GM23338 (cell line): ENCODE measurements at regions not wholly inside any gene's neighbourhood (a gene's known extent, or its start where the extent isn't known, plus 50 kb on each side); places are given as distances from the start of the nearest gene placed in this dataset.

Source experiments
- ATAC-seq: fragments of 200-7000 bp; cut with Tn5 transposase; 3 replicates; pipeline ENCODE4 v1.9.1; 2020
- DNase-seq: peaks from one replicate; pipeline ENCODE4 v3.0.0-alpha.2; 2015; ENCODE audit warnings: low spot score
- H2AFZ ChIP-seq: fragments of 200-600 bp; sonication (generic); 2 replicates; pipeline ENCODE4 v1.8.0; 2016; ENCODE audit warnings: antibody characterized with exemption, mild to moderate bottlenecking, moderate library complexity
- H3F3A ChIP-seq: fragments of 200-600 bp; sonication (generic); replicated peaks from 2 replicates; pipeline ENCODE4 v1.8.0; 2017; ENCODE audit warnings: antibody characterized with exemption, mixed run types, low read depth
- H3K27ac ChIP-seq: fragments of 200-600 bp; sonication (generic); 2 replicates; pipeline ENCODE4 v1.6.1; 2016; ENCODE audit warnings: low read depth
- H3K27me3 ChIP-seq: fragments of 200-600 bp; sonication (generic); 2 replicates; pipeline ENCODE4 v1.8.0; 2016; ENCODE audit warnings: mild to moderate bottlenecking, mixed run types, moderate library complexity; ENCODE audit not compliant: insufficient read depth
- H3K36me3 ChIP-seq: fragments of 200-600 bp; sonication (generic); 2 replicates; pipeline ENCODE4 v1.8.0; 2016; ENCODE audit warnings: mild to moderate bottlenecking; ENCODE audit not compliant: insufficient read depth
- H3K4me1 ChIP-seq: fragments of 200-600 bp; sonication (generic); 2 replicates; pipeline ENCODE4 v1.8.0; 2016; ENCODE audit warnings: mild to moderate bottlenecking, moderate library complexity; ENCODE audit not compliant: insufficient read depth
- H3K4me2 ChIP-seq: fragments of 200-600 bp; sonication (generic); 2 replicates; pipeline ENCODE4 v1.7.1; 2017; ENCODE audit warnings: mixed run types
- H3K4me3 ChIP-seq: fragments of 200-600 bp; sonication (generic); 2 replicates; pipeline ENCODE4 v1.6.1; 2016; ENCODE audit warnings: mixed run types
- H3K79me2 ChIP-seq: fragments of 200-600 bp; sonication (generic); replicated peaks from 2 replicates; pipeline ENCODE4 v1.8.0; 2017; ENCODE audit warnings: mild to moderate bottlenecking; ENCODE audit not compliant: insufficient read depth
- H3K9me2 ChIP-seq: fragments of 200-600 bp; sonication (generic); 2 replicates; pipeline ENCODE4 v1.8.0; 2017; ENCODE audit not compliant: insufficient read depth
- H4K20me1 ChIP-seq: fragments of 200-600 bp; sonication (generic); replicated peaks from 2 replicates; pipeline ENCODE4 v1.8.0; 2017; ENCODE audit warnings: mild to moderate bottlenecking; ENCODE audit not compliant: insufficient read depth
- H3K27ac Mint-ChIP-seq: 2 replicates; pipeline ENCODE4 v1.8.0; 2020; ENCODE audit warnings: inconsistent platforms, mild to moderate bottlenecking, moderate library complexity, mixed read lengths
- H3K27me3 Mint-ChIP-seq: 3 replicates; pipeline ENCODE4 v1.8.0; 2022; ENCODE audit warnings: low read depth, mild to moderate bottlenecking, moderate library complexity, mixed read lengths, inconsistent platforms; ENCODE audit not compliant: insufficient read depth, poor library complexity
- H3K36me3 Mint-ChIP-seq: 3 replicates; pipeline ENCODE4 v1.8.0; 2021; ENCODE audit warnings: low read depth, mild to moderate bottlenecking, inconsistent platforms, moderate library complexity, mixed read lengths
- H3K4me1 Mint-ChIP-seq: 3 replicates; pipeline ENCODE4 v1.8.0; 2020; ENCODE audit warnings: mild to moderate bottlenecking, inconsistent platforms, mixed read lengths
- H3K4me3 Mint-ChIP-seq: 3 replicates; pipeline ENCODE4 v1.8.0; 2021; ENCODE audit warnings: moderate library complexity, mild to moderate bottlenecking, inconsistent platforms, mixed read lengths
- H3K9me3 Mint-ChIP-seq: 3 replicates; pipeline ENCODE4 v1.8.0; 2020; ENCODE audit warnings: moderate library complexity, mild to moderate bottlenecking, inconsistent platforms, mixed read lengths
- CREB1 ChIP-seq: fragments of 250-450 bp; sonication (Bioruptor Pico); IDR thresholded peaks from 2 replicates; pipeline ENCODE4 v1.5.0; 2020; ENCODE audit warnings: low read depth, mild to moderate bottlenecking, moderate library complexity
- EZH2 ChIP-seq: fragments of 200-600 bp; sonication (generic); IDR thresholded peaks from one replicate; pipeline ENCODE4 v1.8.0; 2017; ENCODE audit warnings: antibody characterized with exemption, mild to moderate bottlenecking, low read depth; ENCODE audit not compliant: unreplicated experiment
- EZH2phosphoT487 ChIP-seq: fragments of 200-600 bp; sonication (generic); IDR thresholded peaks from one replicate; pipeline ENCODE4 v1.8.1; 2018; ENCODE audit warnings: antibody characterized with exemption; ENCODE audit not compliant: unreplicated experiment
- JUNB ChIP-seq: IDR thresholded peaks from one replicate; pipeline ENCODE4 v1.6.1; 2016; ENCODE audit warnings: antibody characterized with exemption; ENCODE audit not compliant: unreplicated experiment
- NANOG ChIP-seq: IDR thresholded peaks from 2 replicates; pipeline ENCODE4 v1.6.1; 2016; ENCODE audit warnings: antibody characterized with exemption, borderline replicate concordance
- POLR2AphosphoS5 ChIP-seq: IDR thresholded peaks from 2 replicates; pipeline ENCODE4 v1.6.1; 2016; ENCODE audit warnings: antibody characterized with exemption, low read depth
- STAT1 ChIP-seq: IDR thresholded peaks from one replicate; pipeline ENCODE4 v1.6.1; 2016; ENCODE audit warnings: antibody characterized with exemption; ENCODE audit not compliant: unreplicated experiment
- ZNF114 ChIP-seq: fragments of 250-450 bp; sonication (Bioruptor Pico); IDR thresholded peaks from 2 replicates; pipeline ENCODE4 v1.5.0; 2020; ENCODE audit warnings: mild to moderate bottlenecking, moderate library complexity
- ZNF331 ChIP-seq: fragments of 250-450 bp; sonication (Bioruptor Pico); IDR thresholded peaks from 2 replicates; pipeline ENCODE4 v1.5.0; 2020; ENCODE audit warnings: low read depth, mild to moderate bottlenecking, moderate library complexity
- TF ChIP-seq, protein P1 (sequence below): fragments of 250-450 bp; sonication (Bioruptor Pico); IDR thresholded peaks from 2 replicates; pipeline ENCODE4 v1.5.0; 2020; ENCODE audit warnings: mild to moderate bottlenecking, moderate library complexity
- TF ChIP-seq, protein P2 (sequence below): IDR thresholded peaks from one replicate; pipeline ENCODE4 v1.6.1; 2018; ENCODE audit warnings: antibody characterized with exemption; ENCODE audit not compliant: unreplicated experiment
- TF ChIP-seq, protein P3 (sequence below), 2 experiments: fragments of 200-600 bp in 1 of 2; sonication (generic) in 1 of 2; conservative IDR thresholded peaks; 2 replicates each; pipeline versions ENCODE4 v1.5.1 to v1.6.1; 2016 to 2017; ENCODE audit warnings: antibody characterized with exemption in 2 of 2, low read depth in 2 of 2, mild to moderate bottlenecking in 2 of 2, moderate library complexity in 1 of 2
- TF ChIP-seq, protein P4 (sequence below): IDR thresholded peaks from 2 replicates; pipeline ENCODE4 v1.6.1; 2016; ENCODE audit warnings: antibody characterized with exemption

DNA sequence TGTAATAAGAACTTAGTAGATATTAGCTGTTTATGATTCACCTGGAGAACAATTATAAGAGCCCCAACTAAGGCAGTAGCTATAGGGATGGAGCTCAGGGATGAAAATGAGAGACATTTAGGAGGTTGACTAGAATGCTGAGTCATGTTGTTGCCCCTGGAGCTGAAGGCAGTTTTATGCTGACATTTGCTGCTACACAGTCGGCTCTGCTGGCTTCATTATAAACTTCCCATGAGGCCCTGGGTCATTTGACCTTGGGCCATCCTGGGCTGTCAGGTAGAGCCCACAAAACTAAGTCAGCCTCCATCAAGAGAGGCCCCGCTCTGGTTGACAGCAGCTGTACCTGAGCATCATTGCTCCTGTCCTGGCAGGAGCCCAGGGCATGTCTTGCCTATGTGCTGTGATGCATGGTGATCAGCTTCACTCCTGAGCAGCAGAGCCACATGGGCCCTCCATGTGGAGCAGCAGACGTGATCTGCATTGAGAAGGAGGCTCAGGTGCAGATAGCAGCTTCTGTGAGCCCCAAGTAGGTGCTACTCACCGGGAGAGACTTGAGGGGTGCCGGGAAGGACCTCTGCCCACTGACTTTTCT, 112.4 kb downstream of the TBX19 start:
- Histone ChIP-seq H3K36me3 (no peaks in the 10 kb centered on the region), H3K79me2 (no peaks in the 10 kb centered on the region), H3K4me2 (no peak overlapping the region), H3K27me3 (no peaks in the 10 kb centered on the region), H4K20me1 (no peaks in the 10 kb centered on the region), H2AFZ (0 out of 2 replicates have a peak overlapping the region, but pooled peaks have one; percentile 47), H3K4me3 (no peak overlapping the region), H3F3A (no peaks in the 10 kb centered on the region), H3K27ac (no peak overlapping the region), H3K4me1 (peaks cover 13% of the 10 kb centered on the region), H3K9me2 (no peaks in the 10 kb centered on the region)
- Mint-ChIP-seq H3K9me3 (no peaks in the 10 kb centered on the region), H3K4me3 (no peak overlapping the region), H3K4me1 (peaks cover 22% of the 10 kb centered on the region), H3K27ac (no peak overlapping the region), H3K27me3 (peaks cover 2% of the 10 kb centered on the region), H3K36me3 (no peaks in the 10 kb centered on the region)
- DNase-seq (no peak), ATAC-seq (no peak)
- TF ChIP-seq, protein P1, sequence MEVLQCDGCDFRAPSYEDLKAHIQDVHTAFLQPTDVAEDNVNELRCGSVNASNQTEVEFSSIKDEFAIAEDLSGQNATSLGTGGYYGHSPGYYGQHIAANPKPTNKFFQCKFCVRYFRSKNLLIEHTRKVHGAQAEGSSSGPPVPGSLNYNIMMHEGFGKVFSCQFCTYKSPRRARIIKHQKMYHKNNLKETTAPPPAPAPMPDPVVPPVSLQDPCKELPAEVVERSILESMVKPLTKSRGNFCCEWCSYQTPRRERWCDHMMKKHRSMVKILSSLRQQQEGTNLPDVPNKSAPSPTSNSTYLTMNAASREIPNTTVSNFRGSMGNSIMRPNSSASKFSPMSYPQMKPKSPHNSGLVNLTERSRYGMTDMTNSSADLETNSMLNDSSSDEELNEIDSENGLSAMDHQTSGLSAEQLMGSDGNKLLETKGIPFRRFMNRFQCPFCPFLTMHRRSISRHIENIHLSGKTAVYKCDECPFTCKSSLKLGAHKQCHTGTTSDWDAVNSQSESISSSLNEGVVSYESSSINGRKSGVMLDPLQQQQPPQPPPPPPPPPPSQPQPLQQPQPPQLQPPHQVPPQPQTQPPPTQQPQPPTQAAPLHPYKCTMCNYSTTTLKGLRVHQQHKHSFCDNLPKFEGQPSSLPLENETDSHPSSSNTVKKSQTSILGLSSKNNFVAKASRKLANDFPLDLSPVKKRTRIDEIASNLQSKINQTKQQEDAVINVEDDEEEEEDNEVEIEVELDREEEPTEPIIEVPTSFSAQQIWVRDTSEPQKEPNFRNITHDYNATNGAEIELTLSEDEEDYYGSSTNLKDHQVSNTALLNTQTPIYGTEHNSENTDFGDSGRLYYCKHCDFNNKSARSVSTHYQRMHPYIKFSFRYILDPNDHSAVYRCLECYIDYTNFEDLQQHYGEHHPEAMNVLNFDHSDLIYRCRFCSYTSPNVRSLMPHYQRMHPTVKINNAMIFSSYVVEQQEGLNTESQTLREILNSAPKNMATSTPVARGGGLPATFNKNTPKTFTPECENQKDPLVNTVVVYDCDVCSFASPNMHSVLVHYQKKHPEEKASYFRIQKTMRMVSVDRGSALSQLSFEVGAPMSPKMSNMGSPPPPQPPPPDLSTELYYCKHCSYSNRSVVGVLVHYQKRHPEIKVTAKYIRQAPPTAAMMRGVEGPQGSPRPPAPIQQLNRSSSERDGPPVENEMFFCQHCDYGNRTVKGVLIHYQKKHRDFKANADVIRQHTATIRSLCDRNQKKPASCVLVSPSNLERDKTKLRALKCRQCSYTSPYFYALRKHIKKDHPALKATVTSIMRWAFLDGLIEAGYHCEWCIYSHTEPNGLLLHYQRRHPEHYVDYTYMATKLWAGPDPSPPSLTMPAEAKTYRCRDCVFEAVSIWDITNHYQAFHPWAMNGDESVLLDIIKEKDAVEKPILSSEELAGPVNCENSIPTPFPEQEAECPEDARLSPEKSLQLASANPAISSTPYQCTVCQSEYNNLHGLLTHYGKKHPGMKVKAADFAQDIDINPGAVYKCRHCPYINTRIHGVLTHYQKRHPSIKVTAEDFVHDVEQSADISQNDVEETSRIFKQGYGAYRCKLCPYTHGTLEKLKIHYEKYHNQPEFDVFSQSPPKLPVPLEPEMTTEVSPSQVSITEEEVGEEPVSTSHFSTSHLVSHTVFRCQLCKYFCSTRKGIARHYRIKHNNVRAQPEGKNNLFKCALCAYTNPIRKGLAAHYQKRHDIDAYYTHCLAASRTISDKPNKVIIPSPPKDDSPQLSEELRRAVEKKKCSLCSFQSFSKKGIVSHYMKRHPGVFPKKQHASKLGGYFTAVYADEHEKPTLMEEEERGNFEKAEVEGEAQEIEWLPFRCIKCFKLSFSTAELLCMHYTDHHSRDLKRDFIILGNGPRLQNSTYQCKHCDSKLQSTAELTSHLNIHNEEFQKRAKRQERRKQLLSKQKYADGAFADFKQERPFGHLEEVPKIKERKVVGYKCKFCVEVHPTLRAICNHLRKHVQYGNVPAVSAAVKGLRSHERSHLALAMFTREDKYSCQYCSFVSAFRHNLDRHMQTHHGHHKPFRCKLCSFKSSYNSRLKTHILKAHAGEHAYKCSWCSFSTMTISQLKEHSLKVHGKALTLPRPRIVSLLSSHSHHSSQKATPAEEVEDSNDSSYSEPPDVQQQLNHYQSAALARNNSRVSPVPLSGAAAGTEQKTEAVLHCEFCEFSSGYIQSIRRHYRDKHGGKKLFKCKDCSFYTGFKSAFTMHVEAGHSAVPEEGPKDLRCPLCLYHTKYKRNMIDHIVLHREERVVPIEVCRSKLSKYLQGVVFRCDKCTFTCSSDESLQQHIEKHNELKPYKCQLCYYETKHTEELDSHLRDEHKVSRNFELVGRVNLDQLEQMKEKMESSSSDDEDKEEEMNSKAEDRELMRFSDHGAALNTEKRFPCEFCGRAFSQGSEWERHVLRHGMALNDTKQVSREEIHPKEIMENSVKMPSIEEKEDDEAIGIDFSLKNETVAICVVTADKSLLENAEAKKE (CRISPR knock-in tag) = no peak
- no peak for TF ChIP-seq STAT1
- no peak for TF ChIP-seq ZNF114 (CRISPR knock-in tag)
- TF ChIP-seq ZNF331 (CRISPR knock-in tag) = no peak
- TF ChIP-seq POLR2AphosphoS5 = no peak
- TF ChIP-seq CREB1 (CRISPR knock-in tag) = no peak
- no peak for TF ChIP-seq EZH2
- no peak for TF ChIP-seq JUNB
- TF ChIP-seq, protein P2, sequence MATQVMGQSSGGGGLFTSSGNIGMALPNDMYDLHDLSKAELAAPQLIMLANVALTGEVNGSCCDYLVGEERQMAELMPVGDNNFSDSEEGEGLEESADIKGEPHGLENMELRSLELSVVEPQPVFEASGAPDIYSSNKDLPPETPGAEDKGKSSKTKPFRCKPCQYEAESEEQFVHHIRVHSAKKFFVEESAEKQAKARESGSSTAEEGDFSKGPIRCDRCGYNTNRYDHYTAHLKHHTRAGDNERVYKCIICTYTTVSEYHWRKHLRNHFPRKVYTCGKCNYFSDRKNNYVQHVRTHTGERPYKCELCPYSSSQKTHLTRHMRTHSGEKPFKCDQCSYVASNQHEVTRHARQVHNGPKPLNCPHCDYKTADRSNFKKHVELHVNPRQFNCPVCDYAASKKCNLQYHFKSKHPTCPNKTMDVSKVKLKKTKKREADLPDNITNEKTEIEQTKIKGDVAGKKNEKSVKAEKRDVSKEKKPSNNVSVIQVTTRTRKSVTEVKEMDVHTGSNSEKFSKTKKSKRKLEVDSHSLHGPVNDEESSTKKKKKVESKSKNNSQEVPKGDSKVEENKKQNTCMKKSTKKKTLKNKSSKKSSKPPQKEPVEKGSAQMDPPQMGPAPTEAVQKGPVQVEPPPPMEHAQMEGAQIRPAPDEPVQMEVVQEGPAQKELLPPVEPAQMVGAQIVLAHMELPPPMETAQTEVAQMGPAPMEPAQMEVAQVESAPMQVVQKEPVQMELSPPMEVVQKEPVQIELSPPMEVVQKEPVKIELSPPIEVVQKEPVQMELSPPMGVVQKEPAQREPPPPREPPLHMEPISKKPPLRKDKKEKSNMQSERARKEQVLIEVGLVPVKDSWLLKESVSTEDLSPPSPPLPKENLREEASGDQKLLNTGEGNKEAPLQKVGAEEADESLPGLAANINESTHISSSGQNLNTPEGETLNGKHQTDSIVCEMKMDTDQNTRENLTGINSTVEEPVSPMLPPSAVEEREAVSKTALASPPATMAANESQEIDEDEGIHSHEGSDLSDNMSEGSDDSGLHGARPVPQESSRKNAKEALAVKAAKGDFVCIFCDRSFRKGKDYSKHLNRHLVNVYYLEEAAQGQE = no peak
- TF ChIP-seq, protein P3, sequence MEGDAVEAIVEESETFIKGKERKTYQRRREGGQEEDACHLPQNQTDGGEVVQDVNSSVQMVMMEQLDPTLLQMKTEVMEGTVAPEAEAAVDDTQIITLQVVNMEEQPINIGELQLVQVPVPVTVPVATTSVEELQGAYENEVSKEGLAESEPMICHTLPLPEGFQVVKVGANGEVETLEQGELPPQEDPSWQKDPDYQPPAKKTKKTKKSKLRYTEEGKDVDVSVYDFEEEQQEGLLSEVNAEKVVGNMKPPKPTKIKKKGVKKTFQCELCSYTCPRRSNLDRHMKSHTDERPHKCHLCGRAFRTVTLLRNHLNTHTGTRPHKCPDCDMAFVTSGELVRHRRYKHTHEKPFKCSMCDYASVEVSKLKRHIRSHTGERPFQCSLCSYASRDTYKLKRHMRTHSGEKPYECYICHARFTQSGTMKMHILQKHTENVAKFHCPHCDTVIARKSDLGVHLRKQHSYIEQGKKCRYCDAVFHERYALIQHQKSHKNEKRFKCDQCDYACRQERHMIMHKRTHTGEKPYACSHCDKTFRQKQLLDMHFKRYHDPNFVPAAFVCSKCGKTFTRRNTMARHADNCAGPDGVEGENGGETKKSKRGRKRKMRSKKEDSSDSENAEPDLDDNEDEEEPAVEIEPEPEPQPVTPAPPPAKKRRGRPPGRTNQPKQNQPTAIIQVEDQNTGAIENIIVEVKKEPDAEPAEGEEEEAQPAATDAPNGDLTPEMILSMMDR (conservative IDR thresholded peaks at IDR 0.05; ENCODE audit: low read depth in 2 of 2) = no peak
- TF ChIP-seq EZH2phosphoT487 = no peak
- TF ChIP-seq NANOG = no peak
- TF ChIP-seq, protein P4, sequence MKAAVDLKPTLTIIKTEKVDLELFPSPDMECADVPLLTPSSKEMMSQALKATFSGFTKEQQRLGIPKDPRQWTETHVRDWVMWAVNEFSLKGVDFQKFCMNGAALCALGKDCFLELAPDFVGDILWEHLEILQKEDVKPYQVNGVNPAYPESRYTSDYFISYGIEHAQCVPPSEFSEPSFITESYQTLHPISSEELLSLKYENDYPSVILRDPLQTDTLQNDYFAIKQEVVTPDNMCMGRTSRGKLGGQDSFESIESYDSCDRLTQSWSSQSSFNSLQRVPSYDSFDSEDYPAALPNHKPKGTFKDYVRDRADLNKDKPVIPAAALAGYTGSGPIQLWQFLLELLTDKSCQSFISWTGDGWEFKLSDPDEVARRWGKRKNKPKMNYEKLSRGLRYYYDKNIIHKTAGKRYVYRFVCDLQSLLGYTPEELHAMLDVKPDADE = no peak
